Astrocyte (in vitro differentiated cells and primary cell): ENCODE measurements at regions not wholly inside any gene's neighbourhood (a gene's known extent, or its start where the extent isn't known, plus 50 kb on each side); places are given as distances from the start of the nearest gene placed in this dataset.

Experiments used
- DNase-seq: peaks from one replicate; pipeline ENCODE4 v3.0.0-alpha.2; 2010; ENCODE audit warnings: low read depth
- FAIRE-seq: peaks from 2 replicates; lab custom pipeline; 2011; peaks lifted over from hg19 to GRCh38; lab: Jason Lieb, UNC
- H2AFZ ChIP-seq: 2 replicates; pipeline ENCODE4 v1.6.0; 2012; ENCODE audit warnings: low read depth, low read length, inconsistent platforms
- H3K27ac ChIP-seq: 2 replicates; pipeline ENCODE4 v1.5.1; 2011; ENCODE audit warnings: low read depth, low read length, inconsistent platforms
- H3K27me3 ChIP-seq: 2 replicates; pipeline ENCODE4 v1.6.0; 2011; ENCODE audit warnings: low read length, inconsistent platforms; ENCODE audit not compliant: insufficient read depth
- H3K36me3 ChIP-seq: 2 replicates; pipeline ENCODE4 v1.5.1; 2011; ENCODE audit warnings: low read length, inconsistent platforms; ENCODE audit not compliant: insufficient read depth
- H3K4me1 ChIP-seq: 2 replicates; pipeline ENCODE4 v1.5.1; 2011; ENCODE audit warnings: low read length, inconsistent platforms; ENCODE audit not compliant: insufficient read depth
- H3K4me2 ChIP-seq: 2 replicates; pipeline ENCODE4 v1.6.0; 2012; ENCODE audit warnings: low read length, inconsistent platforms
- H3K4me3 ChIP-seq: 2 replicates; pipeline ENCODE4 v1.5.1; 2011; ENCODE audit warnings: low read depth, mild to moderate bottlenecking, low read length, inconsistent platforms; ENCODE audit not compliant: insufficient read depth
- H3K79me2 ChIP-seq: 2 replicates; pipeline ENCODE4 v1.6.0; 2012; ENCODE audit warnings: mild to moderate bottlenecking, low read length, inconsistent platforms; ENCODE audit not compliant: insufficient read depth
- H3K9ac ChIP-seq: 2 replicates; pipeline ENCODE4 v1.6.0; 2012; ENCODE audit warnings: mild to moderate bottlenecking, low read length, inconsistent platforms
- H3K9me3 ChIP-seq: 2 replicates; pipeline ENCODE4 v1.5.1; 2012; ENCODE audit warnings: low read depth, mild to moderate bottlenecking, low read length, inconsistent platforms; ENCODE audit not compliant: insufficient read depth
- H4K20me1 ChIP-seq: 2 replicates; pipeline ENCODE4 v1.6.0; 2012; ENCODE audit warnings: low read length, inconsistent platforms; ENCODE audit not compliant: insufficient read depth
- H3K27ac Mint-ChIP-seq: one replicate; pipeline ENCODE4 v1.8.0; 2021; ENCODE audit warnings: mild to moderate bottlenecking, mixed read lengths; ENCODE audit not compliant: unreplicated experiment
- H3K27me3 Mint-ChIP-seq: one replicate; pipeline ENCODE4 v1.8.0; 2021; ENCODE audit warnings: low read depth, mixed read lengths; ENCODE audit not compliant: unreplicated experiment
- H3K36me3 Mint-ChIP-seq: one replicate; pipeline ENCODE4 v1.8.0; 2021; ENCODE audit warnings: low read depth, mixed read lengths; ENCODE audit not compliant: unreplicated experiment
- H3K4me1 Mint-ChIP-seq: one replicate; pipeline ENCODE4 v1.8.0; 2021; ENCODE audit warnings: low read depth, mixed read lengths; ENCODE audit not compliant: unreplicated experiment
- H3K4me3 Mint-ChIP-seq: one replicate; pipeline ENCODE4 v1.8.0; 2021; ENCODE audit warnings: mild to moderate bottlenecking, moderate library complexity, mixed read lengths; ENCODE audit not compliant: unreplicated experiment
- H3K9me3 Mint-ChIP-seq: one replicate; pipeline ENCODE4 v1.8.0; 2021; ENCODE audit warnings: mild to moderate bottlenecking, mixed read lengths; ENCODE audit not compliant: unreplicated experiment
- CTCF ChIP-seq: IDR thresholded peaks from 2 replicates; pipeline ENCODE4 v1.5.1; 2011; ENCODE audit warnings: low read depth, mild to moderate bottlenecking, inconsistent platforms, low read length, moderate library complexity; ENCODE audit not compliant: insufficient read depth
- EZH2 ChIP-seq: IDR thresholded peaks from 2 replicates; pipeline ENCODE4 v1.6.1; 2012; ENCODE audit warnings: mild to moderate bottlenecking, low read length, inconsistent platforms; ENCODE audit not compliant: insufficient read depth

- Histone ChIP-seq H4K20me1 (no peaks in the 10 kb centered on the region), H3K27me3 (no peaks in the 10 kb centered on the region), H2AFZ (no peak overlapping the region), H3K4me1 (no peaks in the 10 kb centered on the region), H3K9me3 (peaks cover 7% of the 10 kb centered on the region), H3K4me2 (no peak overlapping the region), H3K36me3 (no peaks in the 10 kb centered on the region), H3K4me3 (no peak overlapping the region), H3K9ac (no peak overlapping the region), H3K79me2 (no peaks in the 10 kb centered on the region), H3K27ac (no peak overlapping the region)
- Mint-ChIP-seq H3K27ac (no peak overlapping the region), H3K9me3 (peaks cover 25% of the 10 kb centered on the region), H3K27me3 (no peaks in the 10 kb centered on the region), H3K4me3 (no peak overlapping the region), H3K4me1 (no peaks in the 10 kb centered on the region), H3K36me3 (no peaks in the 10 kb centered on the region)
- no peak for FAIRE-seq
- no peak for TF ChIP-seq EZH2
- no peak for TF ChIP-seq CTCF
- DNase-seq: no peak
Observed at GRCh38 chr10:37467246-37467645, 341.8 kb downstream of the ANKRD30A start.

- H3K27ac Mint-ChIP-seq: no peak overlapping the region
- no peaks in the 10 kb centered on the region for H3K27me3 ChIP-seq
- H3K9ac ChIP-seq: no peak overlapping the region
- FAIRE-seq (no peak), DNase-seq (no peak)
- no peaks in the 10 kb centered on the region for H3K36me3 Mint-ChIP-seq
- H3K4me2 ChIP-seq: no peak overlapping the region
- H3K9me3 ChIP-seq: no peaks in the 10 kb centered on the region
- peaks cover 11% of the 10 kb centered on the region for H3K9me3 Mint-ChIP-seq
- no peaks in the 10 kb centered on the region for H3K4me1 Mint-ChIP-seq
- H2AFZ ChIP-seq: no peak overlapping the region
- no peak overlapping the region for H3K4me3 ChIP-seq
- H3K4me1 ChIP-seq: no peaks in the 10 kb centered on the region
- H4K20me1 ChIP-seq: no peaks in the 10 kb centered on the region
- no peaks in the 10 kb centered on the region for H3K27me3 Mint-ChIP-seq
- H3K36me3 ChIP-seq: no peaks in the 10 kb centered on the region
- H3K79me2 ChIP-seq: no peaks in the 10 kb centered on the region
- H3K27ac ChIP-seq: no peak overlapping the region
- no peak overlapping the region for H3K4me3 Mint-ChIP-seq
- TF ChIP-seq EZH2 (no peak), CTCF (no peak)
Observed at GRCh38 chr10:37456456-37456855, 331.1 kb downstream of the ANKRD30A start.

- Histone ChIP-seq H4K20me1 (no peaks in the 10 kb centered on the region), H3K9me3 (peaks cover 7% of the 10 kb centered on the region), H3K27me3 (no peaks in the 10 kb centered on the region), H3K79me2 (no peaks in the 10 kb centered on the region), H2AFZ (no peak overlapping the region), H3K27ac (no peak overlapping the region), H3K9ac (no peak overlapping the region), H3K4me3 (no peak overlapping the region), H3K4me1 (no peaks in the 10 kb centered on the region), H3K36me3 (no peaks in the 10 kb centered on the region), H3K4me2 (no peak overlapping the region)
- TF ChIP-seq CTCF (no peak), EZH2 (no peak)
- Mint-ChIP-seq H3K27ac (no peak overlapping the region), H3K9me3 (peaks cover under 1% of the 10 kb centered on the region), H3K36me3 (no peaks in the 10 kb centered on the region), H3K27me3 (no peaks in the 10 kb centered on the region), H3K4me1 (no peaks in the 10 kb centered on the region), H3K4me3 (no peak overlapping the region)
- DNase-seq (no peak), FAIRE-seq (no peak)
Observed at GRCh38 chr10:37448161-37448560, 322.8 kb downstream of the ANKRD30A start.
